ENCODE measurements at regions not wholly inside any gene's neighbourhood (a gene's known extent, or its start where the extent isn't known, plus 50 kb on each side); places are given as distances from the start of the nearest gene placed in this dataset.

- TF ChIP-seq, protein P1, sequence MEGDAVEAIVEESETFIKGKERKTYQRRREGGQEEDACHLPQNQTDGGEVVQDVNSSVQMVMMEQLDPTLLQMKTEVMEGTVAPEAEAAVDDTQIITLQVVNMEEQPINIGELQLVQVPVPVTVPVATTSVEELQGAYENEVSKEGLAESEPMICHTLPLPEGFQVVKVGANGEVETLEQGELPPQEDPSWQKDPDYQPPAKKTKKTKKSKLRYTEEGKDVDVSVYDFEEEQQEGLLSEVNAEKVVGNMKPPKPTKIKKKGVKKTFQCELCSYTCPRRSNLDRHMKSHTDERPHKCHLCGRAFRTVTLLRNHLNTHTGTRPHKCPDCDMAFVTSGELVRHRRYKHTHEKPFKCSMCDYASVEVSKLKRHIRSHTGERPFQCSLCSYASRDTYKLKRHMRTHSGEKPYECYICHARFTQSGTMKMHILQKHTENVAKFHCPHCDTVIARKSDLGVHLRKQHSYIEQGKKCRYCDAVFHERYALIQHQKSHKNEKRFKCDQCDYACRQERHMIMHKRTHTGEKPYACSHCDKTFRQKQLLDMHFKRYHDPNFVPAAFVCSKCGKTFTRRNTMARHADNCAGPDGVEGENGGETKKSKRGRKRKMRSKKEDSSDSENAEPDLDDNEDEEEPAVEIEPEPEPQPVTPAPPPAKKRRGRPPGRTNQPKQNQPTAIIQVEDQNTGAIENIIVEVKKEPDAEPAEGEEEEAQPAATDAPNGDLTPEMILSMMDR (IDR thresholded peaks at IDR 0.05; ENCODE audit: poor library complexity, severe bottlenecking) = no peak
- no peak for TF ChIP-seq TAF1 (IDR thresholded peaks at IDR 0.05; ENCODE audit: low read depth)
- TF ChIP-seq POLR2AphosphoS5 (IDR thresholded peaks at IDR 0.05) = no peak
- TF ChIP-seq EP300 (conservative IDR thresholded peaks at IDR 0.05; ENCODE audit: poor library complexity, severe bottlenecking) = no peak
- no peak for TF ChIP-seq EZH2 (IDR thresholded peaks at IDR 0.05; ENCODE audit: borderline replicate concordance, insufficient read depth, low read length, poor library complexity, severe bottlenecking)
- TF ChIP-seq, protein P2, sequence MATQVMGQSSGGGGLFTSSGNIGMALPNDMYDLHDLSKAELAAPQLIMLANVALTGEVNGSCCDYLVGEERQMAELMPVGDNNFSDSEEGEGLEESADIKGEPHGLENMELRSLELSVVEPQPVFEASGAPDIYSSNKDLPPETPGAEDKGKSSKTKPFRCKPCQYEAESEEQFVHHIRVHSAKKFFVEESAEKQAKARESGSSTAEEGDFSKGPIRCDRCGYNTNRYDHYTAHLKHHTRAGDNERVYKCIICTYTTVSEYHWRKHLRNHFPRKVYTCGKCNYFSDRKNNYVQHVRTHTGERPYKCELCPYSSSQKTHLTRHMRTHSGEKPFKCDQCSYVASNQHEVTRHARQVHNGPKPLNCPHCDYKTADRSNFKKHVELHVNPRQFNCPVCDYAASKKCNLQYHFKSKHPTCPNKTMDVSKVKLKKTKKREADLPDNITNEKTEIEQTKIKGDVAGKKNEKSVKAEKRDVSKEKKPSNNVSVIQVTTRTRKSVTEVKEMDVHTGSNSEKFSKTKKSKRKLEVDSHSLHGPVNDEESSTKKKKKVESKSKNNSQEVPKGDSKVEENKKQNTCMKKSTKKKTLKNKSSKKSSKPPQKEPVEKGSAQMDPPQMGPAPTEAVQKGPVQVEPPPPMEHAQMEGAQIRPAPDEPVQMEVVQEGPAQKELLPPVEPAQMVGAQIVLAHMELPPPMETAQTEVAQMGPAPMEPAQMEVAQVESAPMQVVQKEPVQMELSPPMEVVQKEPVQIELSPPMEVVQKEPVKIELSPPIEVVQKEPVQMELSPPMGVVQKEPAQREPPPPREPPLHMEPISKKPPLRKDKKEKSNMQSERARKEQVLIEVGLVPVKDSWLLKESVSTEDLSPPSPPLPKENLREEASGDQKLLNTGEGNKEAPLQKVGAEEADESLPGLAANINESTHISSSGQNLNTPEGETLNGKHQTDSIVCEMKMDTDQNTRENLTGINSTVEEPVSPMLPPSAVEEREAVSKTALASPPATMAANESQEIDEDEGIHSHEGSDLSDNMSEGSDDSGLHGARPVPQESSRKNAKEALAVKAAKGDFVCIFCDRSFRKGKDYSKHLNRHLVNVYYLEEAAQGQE (IDR thresholded peaks at IDR 0.05; ENCODE audit: borderline replicate concordance) = no peak
- TF ChIP-seq RAD21 (conservative IDR thresholded peaks at IDR 0.05) = no peak
- TF ChIP-seq SMC3 (conservative IDR thresholded peaks at IDR 0.05; ENCODE audit: poor library complexity) = no peak
Observed at GRCh38 chr6:14436592-14437132, 319.1 kb downstream of the CD83 start.
